Panc1 (cell line): ENCODE measurements at regions not wholly inside any gene's neighbourhood (a gene's known extent, or its start where the extent isn't known, plus 50 kb on each side); places are given as distances from the start of the nearest gene placed in this dataset.

ENCODE experiments used
- ATAC-seq: fragments of 200-7000 bp; cut with Tn5 transposase; 2 replicates; pipeline ENCODE4 v1.9.1; 2020; ENCODE audit warnings: mild to moderate bottlenecking, moderate library complexity
- BruUV-seq: library from RNA; stranded (reverse); fragments of 400-500 nt; replicated peaks from 2 replicates; lab custom pipeline; 2021; lab: Mats Ljungman, UMichigan
- CTCF ChIA-PET: fragments of 300-600 bp; sonication (Branson Sonifier 250); formaldehyde crosslinking; loops from one replicate; lab custom pipeline; 2022; ENCODE audit warnings: antibody characterized with exemption; lab: Charles Lee
- POLR2A ChIA-PET: fragments of 300-600 bp; sonication (Branson Sonifier 250); formaldehyde crosslinking; loops from one replicate; lab custom pipeline; 2022; ENCODE audit warnings: antibody characterized with exemption; lab: Charles Lee
- DNase-seq: peaks from one replicate; pipeline ENCODE4 v3.0.0-alpha.2; 2010; ENCODE audit warnings: low read depth, low spot score
- H3K27ac ChIP-seq: 2 replicates; pipeline ENCODE4 v1.5.1; 2011; ENCODE audit warnings: mild to moderate bottlenecking, low read length, inconsistent platforms
- H3K27me3 ChIP-seq: fragments of 200-500 bp; sonication (Bioruptor generic); 2 replicates; pipeline ENCODE4 v1.6.0; 2014; ENCODE audit warnings: low read length, inconsistent platforms; ENCODE audit not compliant: control insufficient read depth, insufficient read depth
- H3K36me3 ChIP-seq: fragments of 200-500 bp; sonication (Bioruptor generic); 2 replicates; pipeline ENCODE4 v1.5.1; 2014; ENCODE audit warnings: inconsistent platforms, mild to moderate bottlenecking, low read length, moderate library complexity; ENCODE audit not compliant: control insufficient read depth, insufficient read depth
- H3K4me1 ChIP-seq: 2 replicates; pipeline ENCODE4 v1.5.1; 2011; ENCODE audit warnings: inconsistent platforms, mild to moderate bottlenecking, low read length, moderate library complexity; ENCODE audit not compliant: control insufficient read depth, insufficient read depth
- H3K4me3 ChIP-seq, 2 experiments: 2 replicates each; pipeline ENCODE4 v1.5.1; 2011 to 2012; ENCODE audit warnings: low read depth in 2 of 2, low read length in 2 of 2, mild to moderate bottlenecking in 2 of 2, inconsistent platforms in 1 of 2, moderate library complexity in 1 of 2
- H3K9me3 ChIP-seq: fragments of 200-500 bp; sonication (Bioruptor generic); 2 replicates; pipeline ENCODE4 v1.5.1; 2014; ENCODE audit warnings: low read depth, mild to moderate bottlenecking, inconsistent platforms, low read length, moderate library complexity; ENCODE audit not compliant: control insufficient read depth, insufficient read depth
- CTCF ChIP-seq: fragments of 450-650 bp; IDR thresholded peaks from 2 replicates; pipeline ENCODE4 v1.5.1; 2017; ENCODE audit warnings: mild to moderate bottlenecking
- POLR2AphosphoS5 ChIP-seq: IDR thresholded peaks from 2 replicates; pipeline ENCODE4 v1.6.1; 2012; ENCODE audit warnings: mild to moderate bottlenecking, low read depth, low read length, moderate library complexity
- REST ChIP-seq, 2 experiments: IDR thresholded peaks; 2 replicates each; pipeline ENCODE4 v1.6.1; 2011 to 2012; ENCODE audit warnings: low read depth in 2 of 2, control low read depth in 1 of 2, low read length in 1 of 2, mild to moderate bottlenecking in 1 of 2, moderate library complexity in 1 of 2; ENCODE audit not compliant: insufficient read depth in 1 of 2
- SIN3A ChIP-seq: IDR thresholded peaks from 2 replicates; pipeline ENCODE4 v1.6.1; 2012; ENCODE audit warnings: low read depth, mild to moderate bottlenecking, low read length, moderate library complexity, borderline replicate concordance; ENCODE audit not compliant: insufficient read depth
- TCF7L2 ChIP-seq: IDR thresholded peaks from 2 replicates; pipeline ENCODE4 v1.6.1; 2011; ENCODE audit warnings: mild to moderate bottlenecking, low read depth, low read length, inconsistent platforms
- in situ Hi-C: cut with HindIII; loops from 2 replicates; pipeline ENCODE4 v1.10.0; 2016; ENCODE audit warnings: low sequenced_read_pairs, low pct_unique_long_range_greater_than_20kb
- intact Hi-C: fragments of 100-400 bp; cut with micrococcal nuclease; formaldehyde crosslinking; loops from one replicate; pipeline ENCODE4 v1.10.0; 2022; ENCODE audit not compliant: unreplicated experiment

GRCh38 chr5:13188371-13188770 lies 756.1 kb downstream of the DNAH5 start:
- no peaks in the 10 kb centered on the region for H3K9me3 ChIP-seq
- intact Hi-C loops, result no loop called here
- CTCF ChIA-PET, result no interaction called here
- no peak overlapping the region for H3K27ac ChIP-seq
- H3K27me3 ChIP-seq, result no peaks in the 10 kb centered on the region
- H3K4me3 ChIP-seq, result no peak overlapping the region
- no TSS peak for BruUV-seq
- POLR2A ChIA-PET, result no interaction called here
- ATAC-seq (no peak), DNase-seq (no peak)
- TF ChIP-seq POLR2AphosphoS5, result no peak
- TF ChIP-seq CTCF, result no peak
- TF ChIP-seq SIN3A, result no peak
- no peak for TF ChIP-seq TCF7L2
- no peak for TF ChIP-seq REST (IDR thresholded peaks at IDR 0.05; ENCODE audit: insufficient read depth in 1 of 2, low read depth in 2 of 2, low read length in 1 of 2)
- no peaks in the 10 kb centered on the region for H3K36me3 ChIP-seq
- no peaks in the 10 kb centered on the region for H3K4me1 ChIP-seq
- in situ Hi-C loops, result no loop called here

GRCh38 chr5:13187186-13187585 lies 757.3 kb downstream of the DNAH5 start:
- BruUV-seq, result no TSS peak
- ATAC-seq (no peak), DNase-seq (no peak)
- Histone ChIP-seq H3K4me1 (no peaks in the 10 kb centered on the region), H3K27me3 (no peaks in the 10 kb centered on the region), H3K27ac (no peak overlapping the region), H3K4me3 (no peak overlapping the region), H3K36me3 (no peaks in the 10 kb centered on the region), H3K9me3 (no peaks in the 10 kb centered on the region)
- CTCF ChIA-PET, result no interaction called here
- in situ Hi-C loops (no loop called here), intact Hi-C loops (no loop called here)
- no peak for TF ChIP-seq CTCF
- no peak for TF ChIP-seq SIN3A
- no peak for TF ChIP-seq POLR2AphosphoS5
- TF ChIP-seq REST (IDR thresholded peaks at IDR 0.05; ENCODE audit: insufficient read depth in 1 of 2, low read depth in 2 of 2, low read length in 1 of 2), result no peak
- no peak for TF ChIP-seq TCF7L2
- POLR2A ChIA-PET, result no interaction called here
